Keratinocyte (primary cell): ENCODE measurements at regions not wholly inside any gene's neighbourhood (a gene's known extent, or its start where the extent isn't known, plus 50 kb on each side); places are given as distances from the start of the nearest gene placed in this dataset.

Experiments
- CTCF ChIP-seq, 3 experiments: IDR thresholded peaks in 1 of 3; conservative IDR thresholded peaks in 1 of 3; optimal IDR thresholded peaks in 1 of 3; 2 replicates in 2 of 3; 3 replicates in 1 of 3; pipeline versions ENCODE3 to v1.5.1; 2011; ENCODE audit warnings: low read length in 3 of 3, mild to moderate bottlenecking in 3 of 3, moderate library complexity in 2 of 3, control low read depth in 1 of 3, inconsistent platforms in 1 of 3; ENCODE audit not compliant: insufficient read depth in 2 of 3; ENCODE audit errors: extremely low read depth in 1 of 3
- EZH2 ChIP-seq: IDR thresholded peaks from one replicate; pipeline ENCODE4 v1.6.1; 2012; ENCODE audit warnings: inconsistent platforms, mild to moderate bottlenecking, low read length, moderate library complexity

- TF ChIP-seq CTCF (optimal IDR thresholded peaks at IDR 0.05 in 1 of 3, IDR thresholded peaks at IDR 0.05 in 1 of 3, conservative IDR thresholded peaks at IDR 0.05 in 1 of 3; ENCODE audit: extremely low read depth in 1 of 3, insufficient read depth in 2 of 3, low read length in 3 of 3) (no peak), EZH2 (no peak)
Observed at GRCh38 chr10:5297466-5297865, 67.3 kb upstream of the UCN3 start.
